DLD1 (cell line): ENCODE measurements at regions not wholly inside any gene's neighbourhood (a gene's known extent, or its start where the extent isn't known, plus 50 kb on each side); places are given as distances from the start of the nearest gene placed in this dataset.
"Not testable (repeated sequence)": the region's sequence is repeated elsewhere in the genome, so short reads cannot be mapped to it uniquely, and the experiment has no call there.

Experiments
- in situ Hi-C: cut with HindIII; loops from 2 replicates; pipeline ENCODE4 v1.10.0; 2017; ENCODE audit warnings: low sequenced_read_pairs

- in situ Hi-C loops: no loop called here
Measured at GRCh38 chr18:30639361-30639760, 403.2 kb downstream of the DSC3 start.

GRCh38 chr18:30634249-30634648 is 408.3 kb downstream of the DSC3 start:
- in situ Hi-C loops: no loop called here

GRCh38 chr18:30632071-30632698 is 410.4 kb downstream of the DSC3 start:
- in situ Hi-C loops: no loop called here

- in situ Hi-C loops: no loop called here
Measured at GRCh38 chr18:30625961-30626360, 416.6 kb downstream of the DSC3 start.

DNA sequence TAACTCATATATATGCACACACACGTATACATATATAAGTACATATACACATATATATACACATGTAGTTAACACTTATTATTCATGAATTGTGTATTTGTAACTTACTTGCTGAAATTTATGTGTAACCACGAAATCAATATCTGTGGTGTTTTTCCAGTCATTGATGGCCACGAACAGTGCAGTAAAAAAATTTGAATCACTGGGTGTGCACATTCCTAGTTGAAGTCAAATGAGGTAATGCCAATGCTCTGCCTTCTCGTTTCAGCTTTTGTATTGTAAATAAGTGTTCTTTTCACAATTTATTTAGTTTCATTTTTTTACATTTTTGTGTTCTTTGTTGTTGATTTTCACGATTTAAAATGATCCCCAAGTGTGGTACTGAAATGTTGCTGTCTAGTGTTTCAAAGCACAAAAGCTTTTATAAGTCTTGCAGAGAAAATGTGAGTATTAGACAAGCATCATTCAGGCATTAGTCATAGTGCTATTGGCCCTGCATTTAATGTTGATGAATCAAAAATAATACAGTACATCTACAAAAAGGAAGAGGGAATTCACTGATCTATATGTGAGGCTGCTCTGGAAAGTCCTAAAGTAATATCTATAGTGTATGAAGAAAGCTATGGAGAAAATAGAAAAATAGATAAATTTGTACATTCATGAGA is 419.0 kb downstream of the DSC3 start:
- in situ Hi-C loops: no loop called here

DNA sequence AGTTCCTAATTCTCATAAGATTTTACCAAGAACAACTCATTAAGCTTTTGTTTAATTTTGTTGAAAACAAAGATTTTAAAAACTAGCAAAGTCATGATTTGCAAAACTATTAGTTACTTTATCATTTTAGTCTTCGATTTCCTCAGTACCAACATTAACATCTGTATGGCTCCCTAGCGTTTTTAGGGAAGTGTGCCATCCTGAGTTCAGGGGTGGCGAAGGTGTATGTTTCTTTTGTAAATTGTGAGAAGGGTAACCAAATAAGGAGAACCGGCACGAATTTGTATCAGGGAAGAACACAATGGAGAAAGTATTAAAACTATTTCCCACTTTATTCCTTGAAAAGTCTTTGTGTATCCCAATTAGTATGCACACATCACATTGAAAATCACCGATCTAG is 419.9 kb downstream of the DSC3 start:
- in situ Hi-C loops: no loop called here

DNA sequence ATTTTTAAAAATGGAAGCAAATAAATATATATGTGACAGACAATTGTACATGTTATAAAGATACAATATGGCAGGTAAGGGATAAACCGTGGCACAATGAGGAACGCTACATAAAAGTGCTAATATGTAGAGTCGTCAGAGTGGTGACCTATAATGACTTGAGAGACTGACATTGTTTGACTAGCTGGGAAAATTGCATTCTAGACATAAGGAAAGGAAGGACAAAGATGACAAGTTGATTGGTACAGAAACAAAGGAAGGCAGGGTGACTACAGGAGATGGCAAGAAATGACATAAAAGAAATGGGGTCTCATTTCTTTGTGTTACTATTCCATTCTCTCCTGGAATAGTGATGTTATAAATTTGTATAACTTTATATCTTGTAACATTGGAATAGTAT is 420.4 kb downstream of the DSC3 start:
- in situ Hi-C loops: no loop called here

GRCh38 chr18:30618567-30618966 is 424.0 kb downstream of the DSC3 start:
- in situ Hi-C loops: no loop called here

GRCh38 chr18:30616414-30616813 is 426.1 kb downstream of the DSC3 start:
- in situ Hi-C loops: no loop called here

DNA sequence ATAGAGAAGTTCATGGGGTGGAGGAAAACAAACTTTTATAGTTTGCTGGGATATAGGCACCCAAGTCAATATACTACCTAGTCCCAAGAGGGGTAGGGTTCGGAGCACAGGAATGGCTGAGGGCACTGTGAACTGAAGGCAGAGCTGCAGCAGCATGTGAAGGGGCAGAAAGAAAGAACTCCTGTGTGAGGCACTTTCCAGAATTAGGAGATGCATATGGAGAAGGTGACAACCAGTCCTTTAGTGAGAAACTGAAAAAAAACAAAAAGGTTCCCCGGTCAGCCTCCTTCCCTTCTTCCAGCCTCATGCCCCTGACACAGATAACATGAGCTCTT is 429.1 kb downstream of the DSC3 start:
- in situ Hi-C loops: no loop called here

DNA sequence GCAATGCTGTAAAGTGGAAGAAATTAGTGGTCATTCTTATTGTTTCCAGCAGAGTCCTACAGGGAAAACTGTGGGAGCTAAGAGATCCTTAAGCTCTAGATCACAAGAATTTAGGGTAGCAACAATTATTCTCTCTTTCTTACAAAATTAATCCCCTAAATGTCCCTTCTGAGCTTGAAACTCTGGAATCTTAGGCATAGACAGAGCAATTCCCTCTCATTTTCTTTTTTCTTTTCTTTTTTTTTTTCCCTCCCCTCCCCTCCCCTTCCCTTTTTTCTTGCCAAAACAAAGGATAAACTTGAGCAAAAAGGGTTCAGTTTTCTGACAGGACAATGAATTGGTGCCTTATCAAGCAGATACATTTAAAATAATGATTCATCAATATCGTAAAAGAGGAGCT is 441.0 kb downstream of the DSC3 start:
- in situ Hi-C loops: no loop called here

- in situ Hi-C loops: no loop called here
Measured at GRCh38 chr18:30597202-30597601, 445.3 kb downstream of the DSC3 start.

GRCh38 chr18:30596635-30597034 is 445.9 kb downstream of the DSC3 start:
- in situ Hi-C loops: no loop called here

GRCh38 chr18:30595942-30596341 is 446.6 kb downstream of the DSC3 start:
- in situ Hi-C loops: no loop called here

- in situ Hi-C loops: not testable (repeated sequence)
Measured at GRCh38 chr18:30594911-30595310, 447.6 kb downstream of the DSC3 start.

DNA sequence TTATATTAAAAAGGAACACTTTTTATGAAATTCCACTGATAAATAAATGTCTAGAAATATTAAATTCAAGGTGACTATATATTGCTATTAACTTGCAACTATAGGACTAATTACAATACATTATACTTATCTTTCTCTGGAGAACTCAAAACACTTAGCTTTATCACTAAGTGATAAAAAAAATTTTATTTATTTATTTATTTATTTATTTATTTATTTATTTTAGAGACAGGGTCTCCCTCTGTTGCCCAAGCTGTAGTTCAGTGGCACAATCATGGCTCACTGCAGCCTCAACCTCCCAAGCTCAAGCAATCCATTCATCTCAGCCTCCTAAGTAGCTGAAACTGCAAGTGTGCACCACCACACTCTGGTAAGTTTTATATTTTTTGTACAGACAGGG is 451.1 kb downstream of the DSC3 start:
- in situ Hi-C loops: no loop called here

DNA sequence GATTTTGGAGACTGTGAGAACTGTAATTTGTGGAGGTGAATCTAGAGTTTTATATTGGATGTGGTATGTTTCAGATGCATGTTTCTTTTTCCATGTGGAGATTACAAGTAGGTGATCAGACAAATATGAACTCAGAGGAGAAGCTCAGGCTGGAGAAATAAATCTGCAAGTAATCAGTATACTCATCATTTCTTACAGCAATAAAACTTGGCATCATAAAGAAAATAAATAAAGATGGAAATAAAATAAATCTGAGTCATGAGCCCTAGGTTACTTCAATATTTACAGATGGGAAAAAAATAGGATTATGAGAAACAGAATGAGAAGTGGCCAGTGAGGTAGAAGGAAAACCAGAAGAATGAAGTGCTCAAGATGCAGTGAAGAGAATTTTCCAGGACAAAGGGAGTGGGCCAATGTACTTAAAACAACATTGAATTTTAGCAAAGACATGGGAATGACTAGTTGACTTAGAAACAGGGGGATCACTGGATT is 453.8 kb downstream of the DSC3 start:
- in situ Hi-C loops: no loop called here

DNA sequence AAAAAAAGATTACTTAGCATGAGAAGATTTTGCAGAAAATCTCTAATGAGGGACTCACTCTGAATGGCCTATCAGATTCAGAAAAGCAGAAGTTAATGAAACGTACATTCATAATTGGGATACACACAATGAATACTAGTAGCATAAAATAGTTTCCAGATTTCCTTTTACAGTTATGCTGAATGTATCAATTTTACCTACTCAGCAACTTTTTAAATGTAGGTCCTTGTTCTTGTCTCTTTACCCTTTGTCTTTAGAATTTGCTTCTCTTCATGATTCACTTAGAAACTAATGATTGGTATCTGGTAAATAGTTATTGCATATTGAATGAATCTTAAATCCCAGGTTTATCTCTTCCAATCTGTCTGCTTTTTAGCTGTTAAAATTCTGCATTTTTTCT is 458.8 kb downstream of the DSC3 start:
- in situ Hi-C loops: no loop called here

DNA sequence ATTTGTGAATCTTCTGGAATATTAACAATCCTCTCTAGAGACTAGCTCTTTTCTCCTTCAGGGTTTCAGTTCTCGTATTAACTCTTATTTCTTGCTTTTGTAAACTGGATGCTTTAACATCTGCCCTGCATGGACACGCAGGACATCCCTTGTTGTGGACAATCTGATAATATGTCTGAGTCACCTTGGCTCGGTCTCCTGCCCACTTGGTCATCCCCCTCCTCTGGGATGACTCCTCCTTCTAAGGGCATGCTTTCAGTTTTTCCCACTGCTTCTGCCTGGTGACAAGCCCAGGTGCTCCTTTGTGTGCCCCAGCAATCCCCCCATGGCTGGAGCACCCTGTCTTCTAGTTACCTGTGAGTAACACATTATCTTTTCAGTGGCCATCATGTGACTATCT is 460.5 kb downstream of the DSC3 start:
- in situ Hi-C loops: no loop called here

DNA sequence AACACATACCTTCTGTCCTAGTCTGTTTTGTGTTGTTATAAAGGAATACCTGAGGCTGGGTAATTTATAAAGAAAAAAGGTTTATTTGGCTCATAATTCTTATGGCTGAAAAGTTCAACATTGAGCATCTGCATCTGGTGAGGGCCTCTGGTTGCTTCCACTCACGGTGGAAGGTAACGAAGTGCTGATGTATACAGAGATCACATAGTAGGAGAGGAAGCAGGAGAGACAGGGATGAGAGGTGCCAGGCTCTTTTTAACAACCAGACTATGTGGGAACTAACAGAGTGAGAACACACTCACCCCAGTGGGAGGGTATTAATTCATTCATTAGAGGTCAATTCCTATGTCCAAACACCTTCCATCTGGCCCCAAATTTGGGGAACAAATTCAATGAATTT is 463.8 kb downstream of the DSC3 start:
- in situ Hi-C loops: no loop called here

DNA sequence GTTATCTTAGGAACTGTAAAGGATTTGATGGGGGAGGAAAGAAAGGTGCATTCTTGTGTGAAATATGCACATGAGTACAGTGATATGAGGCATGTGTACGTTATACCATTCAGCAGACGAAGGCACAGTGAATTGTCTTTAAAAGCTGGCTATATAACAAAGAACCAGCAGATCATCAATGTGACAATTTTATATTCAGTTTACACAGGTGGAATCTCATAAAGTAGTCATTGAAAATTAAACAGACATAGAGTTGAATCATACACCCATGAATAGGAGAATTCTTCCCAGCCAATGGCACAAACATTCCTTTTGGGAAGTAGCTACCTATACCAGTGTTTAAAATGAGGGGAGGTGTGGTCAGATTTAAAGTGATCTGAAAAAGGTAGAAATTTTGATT is 470.3 kb downstream of the DSC3 start:
- in situ Hi-C loops: no loop called here

DNA sequence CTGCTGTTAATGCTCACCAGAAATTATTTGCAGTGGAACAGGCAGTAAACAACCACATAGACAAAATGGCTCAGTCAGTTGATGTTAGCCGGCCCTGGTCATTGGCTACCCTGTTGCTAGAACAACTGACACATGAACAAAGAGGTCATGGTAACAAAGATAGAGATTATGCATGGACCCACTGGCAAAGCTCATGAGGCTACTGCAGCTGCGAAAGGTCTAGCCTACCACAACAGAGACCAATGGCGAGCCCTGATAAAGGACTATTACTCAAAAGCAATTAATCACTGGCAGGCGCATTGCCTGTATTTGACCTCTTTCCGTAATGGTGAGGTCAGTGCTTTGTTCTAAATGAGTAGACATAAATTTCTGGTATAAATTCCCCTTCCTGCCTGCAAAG is 474.2 kb downstream of the DSC3 start:
- in situ Hi-C loops: no loop called here

DNA sequence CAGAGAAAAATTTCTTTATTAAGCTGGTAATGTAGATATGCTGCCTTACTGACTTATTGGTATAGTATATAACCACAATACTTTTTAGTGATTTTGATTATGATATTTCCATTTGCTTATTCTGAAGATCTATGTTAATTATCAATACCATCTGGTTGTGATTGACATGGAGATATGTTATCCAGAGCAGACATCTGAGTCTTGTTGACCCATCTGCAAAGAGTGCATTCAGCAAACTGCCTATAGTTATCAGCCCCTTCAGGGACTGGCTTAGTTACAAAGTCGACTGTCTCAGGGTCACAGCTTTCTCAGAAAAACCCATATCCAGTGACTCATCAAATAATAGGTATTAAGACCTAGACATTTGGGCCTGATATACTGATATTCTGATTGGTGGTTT is 475.7 kb downstream of the DSC3 start:
- in situ Hi-C loops: no loop called here
